GM12874 (cell line): ENCODE measurements at regions not wholly inside any gene's neighbourhood (a gene's known extent, or its start where the extent isn't known, plus 50 kb on each side); places are given as distances from the start of the nearest gene placed in this dataset.

Experiments used
- CTCF ChIP-seq: IDR thresholded peaks from 2 replicates; pipeline ENCODE4 v1.5.1; 2011; ENCODE audit warnings: low read depth, mild to moderate bottlenecking, control low read depth, low read length, moderate library complexity; ENCODE audit not compliant: insufficient read depth

- no peak for TF ChIP-seq CTCF
Measured at GRCh38 chr7:67843615-67844014, 847.0 kb downstream of the TYW1 start.

GRCh38 chr7:67847092-67847787 lies 850.6 kb downstream of the TYW1 start:
- no peak for TF ChIP-seq CTCF

GRCh38 chr7:67854221-67855178 lies 857.9 kb downstream of the TYW1 start:
- no peak for TF ChIP-seq CTCF

- TF ChIP-seq CTCF, result no peak
Measured at GRCh38 chr7:67855322-67855721, 858.7 kb downstream of the TYW1 start.

GRCh38 chr7:67856046-67856445 lies 859.4 kb downstream of the TYW1 start:
- TF ChIP-seq CTCF, result no peak

DNA sequence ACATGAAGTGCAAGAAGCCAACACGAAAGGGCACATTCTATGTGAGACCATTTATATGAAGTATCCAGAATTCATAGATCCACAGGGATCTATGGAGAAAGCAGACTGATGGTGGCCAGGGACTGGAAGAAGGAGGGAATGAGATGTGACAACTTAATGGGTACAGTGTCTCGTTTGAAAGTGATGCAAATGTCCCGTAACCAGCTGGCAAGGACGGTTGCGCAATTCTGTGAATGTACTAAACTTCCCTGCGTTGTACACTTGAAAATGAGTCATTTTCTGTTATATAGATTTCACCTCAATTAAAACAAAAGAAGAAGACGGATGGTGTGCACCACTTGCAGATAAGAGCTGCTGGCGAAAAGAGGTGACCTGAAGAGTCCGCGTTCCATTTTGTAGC lies 861.1 kb downstream of the TYW1 start:
- TF ChIP-seq CTCF, result no peak

DNA sequence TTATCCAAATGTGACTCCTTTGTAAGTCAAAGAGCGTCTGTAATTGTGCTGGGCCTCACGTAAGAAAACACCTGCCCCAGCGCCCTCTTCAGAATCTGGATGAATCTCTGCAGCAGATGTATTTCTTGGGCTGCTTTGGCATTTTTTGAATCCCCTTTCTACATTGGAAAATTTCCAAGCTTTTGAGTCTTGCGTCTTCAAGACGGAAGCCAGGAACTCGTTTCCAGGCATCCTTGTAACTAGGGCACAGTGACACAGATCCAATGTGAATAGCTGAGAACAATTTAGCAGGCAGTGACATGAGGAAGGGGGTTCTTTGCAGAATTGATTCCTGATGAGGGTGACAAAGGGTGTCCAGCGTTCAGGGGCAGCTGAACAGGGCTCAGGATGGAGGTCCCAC lies 862.3 kb downstream of the TYW1 start:
- TF ChIP-seq CTCF, result no peak
